Right atrium auricular region (tissue), 2 donors: ENCODE measurements at regions not wholly inside any gene's neighbourhood (a gene's known extent, or its start where the extent isn't known, plus 50 kb on each side); places are given as distances from the start of the nearest gene placed in this dataset.
"Not testable (repeated sequence)": the region's sequence is repeated elsewhere in the genome, so short reads cannot be mapped to it uniquely, and the experiment has no call there.

Source experiments
- DNase-seq: peaks from one replicate; pipeline ENCODE4 v3.0.0-alpha.2; 2019; ENCODE audit warnings: low spot score
- H3K27ac ChIP-seq, 2 donors: fragments of 200-600 bp; sonication (generic); 1 replicate in 1 of 2; 2 replicates in 1 of 2; pipeline ENCODE4 v1.5.1; 2016 to 2019
- H3K27me3 ChIP-seq, 2 donors: fragments of 200-600 bp; sonication (generic); one replicate each; pipeline versions ENCODE4 v1.5.1 to v1.6.0; 2017 to 2019
- H3K36me3 ChIP-seq: fragments of 200-600 bp; sonication (generic); one replicate; pipeline ENCODE4 v1.5.1; 2016
- H3K4me1 ChIP-seq, 2 donors: fragments of 200-600 bp; sonication (generic); one replicate each; pipeline versions ENCODE4 v1.5.1 to v1.6.0; 2017 to 2019
- H3K4me3 ChIP-seq, 2 donors: fragments of 200-600 bp; sonication (generic); 1 replicate in 1 of 2; 2 replicates in 1 of 2; pipeline ENCODE4 v1.5.1; 2017 to 2019; ENCODE audit warnings: mild to moderate bottlenecking in 1 of 2, moderate library complexity in 1 of 2
- H3K9me3 ChIP-seq, 2 donors: fragments of 200-600 bp; sonication (generic); one replicate each; pipeline ENCODE4 v1.5.1; 2019
- TF ChIP-seq, protein P1 (sequence below), 2 donors: fragments of 200-600 bp; sonication (generic); IDR thresholded peaks; one replicate each; pipeline ENCODE4 v1.5.1; 2019; ENCODE audit warnings: antibody characterized with exemption in 2 of 2

DNA sequence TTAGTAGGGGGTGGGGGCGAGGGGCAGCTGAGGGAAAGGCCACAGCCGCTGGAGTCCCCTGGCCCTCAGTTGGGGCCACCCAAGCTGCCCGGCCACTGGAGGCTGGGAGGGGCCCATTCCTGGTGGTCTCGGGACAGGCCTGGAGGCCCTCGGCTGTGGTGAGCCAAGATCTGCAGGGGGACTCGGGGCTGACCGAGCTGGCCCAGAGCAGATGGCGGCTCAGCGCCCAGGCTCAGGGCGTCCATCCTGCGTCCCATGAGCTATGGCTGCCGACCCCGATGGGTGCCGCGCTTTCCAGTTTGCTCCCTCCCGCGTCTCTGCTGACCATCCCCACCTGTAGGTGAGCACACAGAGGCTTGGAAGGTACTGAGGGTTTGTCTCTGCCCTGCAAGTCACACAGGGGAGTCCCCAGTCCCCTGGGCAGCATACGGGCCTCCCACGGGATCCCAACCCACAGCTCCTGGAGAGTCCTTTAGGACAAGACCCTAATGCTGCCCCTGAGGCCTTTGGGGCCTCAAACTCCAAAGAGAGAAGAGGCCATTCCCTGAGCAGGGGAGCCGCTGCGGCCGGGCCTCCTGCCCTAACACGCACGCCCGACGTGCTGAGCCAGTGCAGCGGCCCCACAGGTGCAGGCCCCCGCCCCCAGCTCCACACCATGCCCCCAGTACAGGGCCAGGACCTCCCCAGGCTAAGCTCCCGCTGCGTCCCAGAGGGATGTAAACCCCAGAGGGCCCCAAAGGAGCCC, 107.2 kb downstream of the MICALL2 start:
- Histone ChIP-seq H3K4me3 (no peak overlapping the region), H3K9me3 (no peaks in the 10 kb centered on the region), H3K27me3 (no peaks in the 10 kb centered on the region), H3K27ac (no peak overlapping the region), H3K36me3 (no peaks in the 10 kb centered on the region), H3K4me1 (no peaks in the 10 kb centered on the region)
- TF ChIP-seq, protein P1, sequence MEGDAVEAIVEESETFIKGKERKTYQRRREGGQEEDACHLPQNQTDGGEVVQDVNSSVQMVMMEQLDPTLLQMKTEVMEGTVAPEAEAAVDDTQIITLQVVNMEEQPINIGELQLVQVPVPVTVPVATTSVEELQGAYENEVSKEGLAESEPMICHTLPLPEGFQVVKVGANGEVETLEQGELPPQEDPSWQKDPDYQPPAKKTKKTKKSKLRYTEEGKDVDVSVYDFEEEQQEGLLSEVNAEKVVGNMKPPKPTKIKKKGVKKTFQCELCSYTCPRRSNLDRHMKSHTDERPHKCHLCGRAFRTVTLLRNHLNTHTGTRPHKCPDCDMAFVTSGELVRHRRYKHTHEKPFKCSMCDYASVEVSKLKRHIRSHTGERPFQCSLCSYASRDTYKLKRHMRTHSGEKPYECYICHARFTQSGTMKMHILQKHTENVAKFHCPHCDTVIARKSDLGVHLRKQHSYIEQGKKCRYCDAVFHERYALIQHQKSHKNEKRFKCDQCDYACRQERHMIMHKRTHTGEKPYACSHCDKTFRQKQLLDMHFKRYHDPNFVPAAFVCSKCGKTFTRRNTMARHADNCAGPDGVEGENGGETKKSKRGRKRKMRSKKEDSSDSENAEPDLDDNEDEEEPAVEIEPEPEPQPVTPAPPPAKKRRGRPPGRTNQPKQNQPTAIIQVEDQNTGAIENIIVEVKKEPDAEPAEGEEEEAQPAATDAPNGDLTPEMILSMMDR (IDR thresholded peaks at IDR 0.05): no peak
- DNase-seq: no peak

DNA sequence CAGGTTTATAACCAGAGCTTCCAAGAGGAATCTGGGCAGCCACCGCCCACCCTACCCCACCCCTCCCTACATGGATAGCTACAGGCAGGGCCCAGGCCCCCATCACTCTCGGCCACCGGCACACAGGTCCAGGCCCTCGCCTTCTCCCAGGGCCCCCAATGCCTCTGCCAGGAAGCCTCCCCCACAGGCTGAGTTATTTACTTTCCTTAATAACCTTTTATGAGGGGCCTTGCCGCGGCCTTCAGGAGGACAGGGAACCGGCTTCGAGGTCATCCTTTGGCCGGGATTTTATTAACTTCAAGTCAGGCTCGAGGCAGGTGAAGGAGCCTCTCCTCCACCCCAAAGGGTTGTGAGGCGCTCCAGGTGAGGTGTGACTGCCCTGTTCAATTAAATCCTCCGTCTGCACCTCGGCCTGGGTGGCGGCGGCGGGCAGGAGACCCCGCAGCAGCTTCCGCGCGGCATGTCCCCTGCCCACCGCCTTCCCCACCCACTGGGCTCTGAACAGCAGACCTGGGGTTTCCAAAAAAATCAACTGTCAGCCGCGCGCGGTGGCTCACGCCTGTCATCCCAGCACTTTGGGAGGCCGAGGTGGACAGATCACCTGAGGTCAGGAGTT, 106.5 kb downstream of the MICALL2 start:
- Histone ChIP-seq H3K36me3 (no peaks in the 10 kb centered on the region), H3K4me1 (no peaks in the 10 kb centered on the region), H3K27me3 (no peaks in the 10 kb centered on the region), H3K9me3 (no peaks in the 10 kb centered on the region), H3K4me3 (no peak overlapping the region), H3K27ac (no peak overlapping the region)
- DNase-seq: no peak
- TF ChIP-seq, protein P1 (IDR thresholded peaks at IDR 0.05): no peak

DNA sequence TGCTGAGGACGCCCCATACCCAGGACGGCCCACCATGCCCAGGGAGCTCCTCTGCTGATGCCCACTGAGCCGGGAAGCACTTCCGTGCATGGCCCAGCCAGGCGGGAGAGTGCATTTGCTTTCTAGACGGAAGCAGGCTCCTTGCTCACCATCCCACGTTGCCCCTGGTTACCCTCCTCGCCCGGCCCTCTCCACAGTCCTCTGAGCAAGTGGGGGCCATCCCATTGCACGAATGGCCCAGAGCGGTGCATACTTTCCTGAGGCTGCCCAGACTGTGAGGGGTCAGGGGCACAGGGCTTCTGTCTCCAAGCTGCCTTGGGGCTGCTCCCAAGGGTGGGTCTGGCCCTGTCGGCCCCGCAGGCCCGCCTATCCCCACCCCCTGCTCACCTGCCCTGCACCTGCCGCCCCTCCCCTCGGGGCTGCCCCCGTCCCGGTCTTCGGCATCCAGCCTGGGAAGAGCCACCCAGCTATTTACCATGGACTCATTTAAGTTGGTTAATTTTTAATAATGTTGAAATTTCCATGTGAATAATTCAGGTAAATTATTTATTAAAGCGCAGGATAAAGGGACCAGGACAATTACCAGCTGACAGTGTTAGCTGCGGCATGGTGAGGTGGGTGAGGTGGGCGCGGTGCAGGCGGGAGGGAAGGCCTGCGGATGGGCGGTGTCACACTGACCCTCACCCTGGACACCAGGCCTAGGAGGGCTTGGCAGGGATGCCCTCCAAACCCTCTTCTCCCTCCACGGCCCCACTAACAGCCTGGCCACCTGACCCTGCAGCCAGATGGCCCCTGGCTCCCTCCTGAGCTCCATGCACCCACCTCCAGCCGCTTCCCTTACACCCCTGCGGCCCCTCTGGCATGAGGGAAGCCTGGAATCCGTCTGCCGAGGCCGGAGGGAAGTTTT, 104.4 kb downstream of the MICALL2 start:
- Histone ChIP-seq H3K27me3 (no peaks in the 10 kb centered on the region), H3K4me1 (no peaks in the 10 kb centered on the region), H3K27ac (no peak overlapping the region), H3K36me3 (no peaks in the 10 kb centered on the region), H3K4me3 (no peak overlapping the region), H3K9me3 (no peaks in the 10 kb centered on the region)
- TF ChIP-seq, protein P1 (IDR thresholded peaks at IDR 0.05): no peak
- DNase-seq: no peak

DNA sequence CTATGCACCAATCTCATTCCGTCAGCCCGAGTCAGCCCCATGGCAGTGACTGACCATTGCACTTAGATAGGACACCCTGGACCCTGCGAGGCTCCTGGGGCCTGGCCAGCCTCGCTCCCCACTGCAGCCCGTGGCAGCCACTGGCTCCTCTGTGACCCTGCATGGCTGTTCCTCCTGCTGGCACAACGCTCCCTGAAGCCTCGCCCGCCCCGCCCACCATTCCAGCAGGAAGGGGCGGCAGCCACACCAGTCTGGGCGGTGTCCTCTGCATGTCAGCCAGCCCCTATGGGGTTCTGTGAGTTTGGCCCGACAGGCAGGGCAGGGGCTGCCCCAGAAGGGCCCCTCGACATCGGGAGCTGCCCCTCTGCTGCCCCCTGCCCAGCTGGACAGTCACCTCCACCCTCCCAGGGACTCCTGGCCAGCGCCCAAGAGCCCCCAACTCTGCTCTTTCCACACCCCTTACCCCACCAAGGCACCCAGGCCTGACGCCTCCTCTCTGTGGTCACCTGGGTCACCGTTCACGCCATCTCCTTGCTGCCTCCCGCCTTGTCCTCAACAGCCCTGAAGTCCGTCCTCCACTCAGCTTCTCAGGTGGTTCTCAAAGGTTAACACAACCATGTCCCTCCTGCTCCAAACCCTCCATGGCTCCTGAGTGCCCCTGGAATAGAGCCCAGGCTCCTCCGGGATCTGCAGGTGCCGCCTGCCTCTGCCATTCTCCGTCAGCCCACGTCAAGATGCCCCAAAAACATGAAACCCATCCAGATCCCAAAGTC, 103.5 kb downstream of the MICALL2 start:
- no peaks in the 10 kb centered on the region for H3K9me3 ChIP-seq
- no peaks in the 10 kb centered on the region for H3K36me3 ChIP-seq
- no peak overlapping the region for H3K27ac ChIP-seq
- H3K4me1 ChIP-seq: no peaks in the 10 kb centered on the region
- H3K4me3 ChIP-seq: no peak overlapping the region
- DNase-seq: no peak
- no peaks in the 10 kb centered on the region for H3K27me3 ChIP-seq
- TF ChIP-seq, protein P1 (IDR thresholded peaks at IDR 0.05): no peak

DNA sequence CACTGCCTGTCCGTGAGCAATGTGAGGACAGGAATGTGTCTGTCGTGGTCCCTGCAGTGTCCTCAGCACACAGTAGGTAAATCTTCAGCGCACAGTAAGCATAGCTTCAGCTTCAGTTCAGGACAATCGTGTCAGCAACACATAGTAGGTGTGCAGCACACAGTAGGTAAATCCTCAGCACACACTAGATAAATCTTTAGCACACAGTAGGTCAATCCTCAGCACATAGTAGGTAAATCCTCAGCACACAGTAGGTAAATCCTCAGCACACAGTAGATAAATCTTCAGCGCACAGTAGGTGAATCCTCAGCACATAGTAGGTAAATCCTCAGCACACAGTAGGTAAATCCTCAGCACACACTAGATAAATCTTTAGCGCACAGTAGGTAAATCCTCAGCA, 102.4 kb downstream of the MICALL2 start:
- not testable (repeated sequence) for H3K4me1 ChIP-seq, H3K27ac ChIP-seq, H3K36me3 ChIP-seq, H3K9me3 ChIP-seq, H3K4me3 ChIP-seq, DNase-seq, H3K27me3 ChIP-seq

DNA sequence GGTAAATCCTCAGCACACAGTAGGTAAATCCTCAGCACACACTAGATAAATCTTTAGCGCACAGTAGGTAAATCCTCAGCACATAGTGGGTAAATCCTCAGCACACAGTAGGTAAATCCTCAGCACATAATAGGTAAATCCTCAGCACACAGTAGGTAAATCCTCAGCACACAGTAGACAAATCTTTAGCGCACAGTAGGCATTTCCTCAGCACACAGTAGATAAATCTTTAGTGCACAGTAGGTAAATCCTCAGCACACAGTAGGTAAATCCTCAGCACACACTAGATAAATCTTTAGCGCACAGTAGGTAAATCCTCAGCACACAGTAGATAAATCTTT, 102.0 kb downstream of the MICALL2 start:
- not testable (repeated sequence) for H3K36me3 ChIP-seq, H3K4me1 ChIP-seq, H3K27ac ChIP-seq, H3K9me3 ChIP-seq, H3K4me3 ChIP-seq, H3K27me3 ChIP-seq, DNase-seq
